Stomach (tissue), 4 donors: ENCODE measurements at regions not wholly inside any gene's neighbourhood (a gene's known extent, or its start where the extent isn't known, plus 50 kb on each side); places are given as distances from the start of the nearest gene placed in this dataset.

Experiments
- CTCF ChIP-seq, 7 experiments: fragments of 450-650 bp in 4 of 7; fragments of 200-600 bp in 3 of 7; sonication (generic) in 3 of 7; IDR thresholded peaks; one replicate each; pipeline ENCODE4 v1.5.1; 2016 to 2019; ENCODE audit warnings: antibody characterized with exemption in 7 of 7, control low read depth in 2 of 7, mild to moderate bottlenecking in 1 of 7
- POLR2A ChIP-seq, 4 donors: fragments of 450-650 bp; IDR thresholded peaks; one replicate each; pipeline ENCODE4 v1.6.1; 2016; ENCODE audit warnings: antibody characterized with exemption in 4 of 4, control low read depth in 2 of 4, mild to moderate bottlenecking in 1 of 4, moderate library complexity in 1 of 4

GRCh38 chr4:187071946-187072600 lies 348.4 kb upstream of the FAT1 start:
- TF ChIP-seq CTCF (IDR thresholded peaks at IDR 0.05) (no peak), POLR2A (IDR thresholded peaks at IDR 0.05) (no peak)
